ENCODE measurements at regions not wholly inside any gene's neighbourhood (a gene's known extent, or its start where the extent isn't known, plus 50 kb on each side); places are given as distances from the start of the nearest gene placed in this dataset.
A peak's percentile ranks its signal among the peaks of the same experiment; 100 is the strongest.

DNA sequence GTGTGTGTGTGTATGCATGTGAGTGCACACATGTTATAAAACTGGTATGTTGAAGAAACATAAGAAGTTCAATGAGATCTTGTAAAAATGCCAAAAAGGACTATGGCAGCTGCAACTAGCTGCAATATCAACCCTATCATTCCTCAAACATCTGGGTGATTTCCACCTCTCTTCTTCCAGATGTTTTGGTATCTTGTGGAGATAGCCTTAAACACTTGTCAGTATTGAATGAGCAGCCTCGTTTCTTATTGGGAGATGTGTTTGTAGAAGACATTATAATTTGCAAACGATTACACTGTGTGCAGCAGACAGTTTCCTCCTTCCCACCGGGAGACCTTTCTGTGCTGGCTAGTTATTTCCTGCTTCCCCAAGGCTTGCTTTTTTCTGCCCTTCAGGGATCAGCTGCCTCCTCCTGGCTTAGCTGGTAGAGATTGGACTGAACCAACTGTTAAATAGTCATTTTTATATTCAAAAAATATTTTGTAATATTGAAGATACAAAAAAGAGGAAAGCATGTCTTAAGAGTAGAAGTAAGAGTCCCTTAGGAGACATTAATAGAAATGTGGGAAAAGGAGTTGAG lies 168.4 kb upstream of the MPDZ start:
- DNase-seq (ENCODE audit: low read depth): no peak
- H3K4me3 ChIP-seq (ENCODE audit: control insufficient read depth, low read depth, low read length): no peak overlapping the region
- TF ChIP-seq, protein P1, sequence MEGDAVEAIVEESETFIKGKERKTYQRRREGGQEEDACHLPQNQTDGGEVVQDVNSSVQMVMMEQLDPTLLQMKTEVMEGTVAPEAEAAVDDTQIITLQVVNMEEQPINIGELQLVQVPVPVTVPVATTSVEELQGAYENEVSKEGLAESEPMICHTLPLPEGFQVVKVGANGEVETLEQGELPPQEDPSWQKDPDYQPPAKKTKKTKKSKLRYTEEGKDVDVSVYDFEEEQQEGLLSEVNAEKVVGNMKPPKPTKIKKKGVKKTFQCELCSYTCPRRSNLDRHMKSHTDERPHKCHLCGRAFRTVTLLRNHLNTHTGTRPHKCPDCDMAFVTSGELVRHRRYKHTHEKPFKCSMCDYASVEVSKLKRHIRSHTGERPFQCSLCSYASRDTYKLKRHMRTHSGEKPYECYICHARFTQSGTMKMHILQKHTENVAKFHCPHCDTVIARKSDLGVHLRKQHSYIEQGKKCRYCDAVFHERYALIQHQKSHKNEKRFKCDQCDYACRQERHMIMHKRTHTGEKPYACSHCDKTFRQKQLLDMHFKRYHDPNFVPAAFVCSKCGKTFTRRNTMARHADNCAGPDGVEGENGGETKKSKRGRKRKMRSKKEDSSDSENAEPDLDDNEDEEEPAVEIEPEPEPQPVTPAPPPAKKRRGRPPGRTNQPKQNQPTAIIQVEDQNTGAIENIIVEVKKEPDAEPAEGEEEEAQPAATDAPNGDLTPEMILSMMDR (IDR thresholded peaks at IDR 0.05; ENCODE audit: control insufficient read depth, insufficient read depth, low read depth, low read length, missing control alignments): no peak

DNA sequence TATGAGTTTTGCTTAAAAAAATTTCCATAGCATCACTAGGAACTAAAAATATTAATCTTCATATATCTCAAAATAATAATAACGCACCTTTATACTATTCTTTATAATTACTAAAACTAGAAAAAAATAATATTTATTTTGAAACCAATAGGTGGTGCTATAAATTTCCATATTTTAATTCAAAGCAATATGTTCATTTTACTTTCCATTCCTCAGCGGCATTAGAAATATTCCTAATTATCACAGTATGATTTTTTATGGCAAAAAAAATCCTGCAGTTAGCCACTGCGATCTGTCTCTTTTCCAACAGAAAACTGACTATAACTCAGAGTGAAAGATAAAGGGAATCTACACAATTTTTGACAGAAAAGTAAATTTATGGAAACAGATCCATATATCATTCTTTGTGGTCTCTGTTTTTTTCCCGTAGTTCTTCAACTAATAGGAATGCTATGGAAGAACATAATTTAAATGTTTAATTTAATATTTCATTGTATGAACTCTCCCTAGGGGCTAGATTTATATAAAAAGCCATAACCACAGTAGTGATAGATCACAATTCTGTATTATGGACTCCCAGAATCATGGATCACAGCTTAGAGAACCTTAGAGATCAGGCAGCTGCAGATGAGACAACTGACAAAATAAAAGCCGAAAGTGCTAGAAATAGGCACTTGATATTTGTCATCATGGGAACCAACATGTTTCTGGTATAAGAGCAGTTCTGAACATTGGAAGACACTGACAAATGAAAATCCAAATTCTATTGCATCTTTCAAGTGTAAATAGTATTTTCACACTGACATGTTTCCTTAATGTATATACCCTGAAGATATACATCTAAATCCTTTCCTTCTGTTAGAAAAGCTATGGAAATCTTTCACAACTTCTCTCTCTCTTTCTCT lies 167.7 kb upstream of the MPDZ start:
- TF ChIP-seq, protein P1 (IDR thresholded peaks at IDR 0.05; ENCODE audit: control insufficient read depth, insufficient read depth, low read depth, low read length, missing control alignments): peak; percentile 4
- no peak overlapping the region for H3K4me3 ChIP-seq (ENCODE audit: control insufficient read depth, low read depth, low read length)
- no peak for DNase-seq (ENCODE audit: low read depth)

DNA sequence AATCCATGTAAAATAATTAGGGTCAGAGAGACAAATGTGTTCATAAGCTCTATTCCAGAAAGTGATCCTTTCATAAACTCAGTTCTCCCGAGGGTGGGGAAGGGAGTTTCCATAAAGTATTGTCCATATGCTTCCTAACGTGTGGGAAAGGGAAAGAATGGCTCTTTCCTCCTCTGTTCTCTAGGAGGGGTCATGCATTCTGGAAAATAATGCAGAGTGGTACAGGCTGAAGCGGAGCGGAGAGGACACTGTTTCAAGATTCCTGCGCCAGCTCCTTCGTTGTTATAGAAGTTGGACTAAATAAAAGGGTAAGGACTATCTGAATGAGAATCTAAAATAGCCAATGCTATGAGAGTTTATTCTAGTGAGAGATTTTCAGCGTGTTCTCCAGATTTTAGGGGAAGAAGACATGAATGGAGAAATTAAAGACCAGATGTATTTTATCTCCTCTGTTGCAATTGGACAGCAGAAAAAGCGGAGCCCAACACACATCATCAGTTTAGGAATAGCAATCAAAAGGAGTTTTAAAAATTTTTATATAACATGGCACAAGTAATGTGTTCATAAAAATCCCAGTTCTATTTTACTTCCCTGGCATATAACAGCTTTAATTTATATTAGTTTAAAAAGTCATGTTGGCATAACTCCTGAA lies 166.9 kb upstream of the MPDZ start:
- no peak for DNase-seq (ENCODE audit: low read depth)
- H3K4me3 ChIP-seq (ENCODE audit: control insufficient read depth, low read depth, low read length): no peak overlapping the region

DNA sequence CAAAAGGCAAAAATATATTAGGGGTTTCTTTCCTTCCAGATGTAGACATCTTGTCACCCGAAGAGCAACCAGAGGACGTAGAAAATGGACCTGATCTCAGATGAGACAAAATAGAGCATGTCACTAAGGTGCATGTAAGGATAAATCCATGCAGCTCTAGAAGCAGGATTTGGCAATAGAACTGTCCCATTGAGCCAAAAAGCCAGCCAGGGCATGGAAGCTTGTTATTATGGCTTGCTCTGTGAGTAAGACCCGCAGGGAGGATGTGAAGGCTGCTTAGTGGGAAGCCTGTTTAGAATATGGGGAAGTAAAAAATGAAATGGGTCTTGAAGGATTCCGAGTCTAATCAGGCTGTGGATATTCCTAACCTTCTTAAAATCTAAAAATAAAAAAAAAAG lies 165.6 kb upstream of the MPDZ start:
- TF ChIP-seq, protein P1 (IDR thresholded peaks at IDR 0.05; ENCODE audit: control insufficient read depth, insufficient read depth, low read depth, low read length, missing control alignments): no peak
- no peak for DNase-seq (ENCODE audit: low read depth)
- no peak overlapping the region for H3K4me3 ChIP-seq (ENCODE audit: control insufficient read depth, low read depth, low read length)

More for the DNA sequence above, 166.9 kb upstream of the MPDZ start:
- TF ChIP-seq, protein P1 (IDR thresholded peaks at IDR 0.05; ENCODE audit: control insufficient read depth, insufficient read depth, low read depth, low read length, missing control alignments): no peak

DNA sequence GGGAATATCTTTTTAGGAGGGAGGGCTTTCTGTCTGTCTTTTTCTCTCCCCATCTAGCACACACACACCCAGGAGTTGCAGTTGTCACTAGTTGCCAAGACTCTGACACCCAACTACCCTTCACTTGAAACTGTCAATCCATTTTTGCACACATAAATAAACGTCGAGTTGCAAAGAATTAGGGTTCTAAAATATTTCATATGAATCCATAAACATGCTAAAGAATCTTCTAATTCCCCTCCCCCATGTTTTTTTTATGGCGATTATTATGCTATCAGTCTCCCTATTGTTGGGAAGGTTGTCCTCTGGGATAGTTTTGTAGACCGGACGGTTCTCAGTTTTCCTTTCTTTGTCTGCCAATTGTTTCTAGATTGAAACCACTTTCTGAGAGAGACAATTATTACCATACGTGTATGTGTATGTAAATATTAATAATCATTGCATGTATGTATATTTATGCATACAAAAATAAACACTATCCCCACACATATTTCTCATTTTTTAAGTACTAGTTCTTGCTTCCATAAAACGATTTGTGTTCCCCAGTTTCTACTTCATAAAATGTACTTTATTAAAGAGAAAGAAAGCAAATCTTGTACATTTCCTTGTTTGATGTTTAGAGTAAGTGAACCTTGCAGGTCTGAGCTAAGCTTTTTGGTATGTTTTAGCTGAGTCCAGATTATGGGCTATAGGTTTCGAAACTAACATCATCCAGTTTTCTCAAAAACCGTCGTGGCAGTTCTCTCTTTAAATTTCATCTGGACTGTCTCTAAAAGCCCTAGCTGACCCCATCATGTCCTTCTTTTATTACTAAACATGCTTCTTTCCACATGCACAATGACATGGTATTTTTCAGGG lies 165.0 kb upstream of the MPDZ start:
- H3K4me3 ChIP-seq (ENCODE audit: control insufficient read depth, low read depth, low read length): no peak overlapping the region
- TF ChIP-seq, protein P1 (IDR thresholded peaks at IDR 0.05; ENCODE audit: control insufficient read depth, insufficient read depth, low read depth, low read length, missing control alignments): no peak
- no peak for DNase-seq (ENCODE audit: low read depth)

Measured in AG09309 (cell line).